Ureter (tissue), 1 donor: ENCODE measurements at regions not wholly inside any gene's neighbourhood (a gene's known extent, or its start where the extent isn't known, plus 50 kb on each side); places are given as distances from the start of the nearest gene placed in this dataset.
"Not testable (repeated sequence)": the region's sequence is repeated elsewhere in the genome, so short reads cannot be mapped to it uniquely, and the experiment has no call there.

Source experiments
- DNase-seq: peaks from one replicate; pipeline ENCODE4 v3.0.0-alpha.2; 2020; ENCODE audit warnings: low spot score
- donor health status: DM: yes; HTN: yes; CAD: no.

- not testable (repeated sequence) for DNase-seq
These were observed 473.7 kb downstream of the TMEM121 start for GRCh38 chr14:106000029-106000511.

GRCh38 chr14:106001277-106001676 is 474.9 kb downstream of the TMEM121 start:
- DNase-seq: not testable (repeated sequence)

- DNase-seq: no peak
These were observed 477.0 kb downstream of the TMEM121 start for GRCh38 chr14:106003351-106003750.

- not testable (repeated sequence) for DNase-seq
These were observed 478.8 kb downstream of the TMEM121 start for GRCh38 chr14:106004937-106005795.

- not testable (repeated sequence) for DNase-seq
These were observed 479.7 kb downstream of the TMEM121 start for GRCh38 chr14:106006043-106006442.

GRCh38 chr14:106006716-106007115 is 480.3 kb downstream of the TMEM121 start:
- DNase-seq: not testable (repeated sequence)

GRCh38 chr14:106010783-106011182 is 484.4 kb downstream of the TMEM121 start:
- no peak for DNase-seq

GRCh38 chr14:106011631-106012360 is 485.4 kb downstream of the TMEM121 start:
- not testable (repeated sequence) for DNase-seq

GRCh38 chr14:106012361-106012725 is 486.0 kb downstream of the TMEM121 start:
- DNase-seq: not testable (repeated sequence)

- DNase-seq: no peak
These were observed 487.5 kb downstream of the TMEM121 start for GRCh38 chr14:106013879-106014376.

GRCh38 chr14:106017952-106018351 is 491.6 kb downstream of the TMEM121 start:
- DNase-seq: not testable (repeated sequence)

- DNase-seq: no peak
These were observed 495.4 kb downstream of the TMEM121 start for GRCh38 chr14:106021832-106022231.

- not testable (repeated sequence) for DNase-seq
These were observed 496.3 kb downstream of the TMEM121 start for GRCh38 chr14:106022648-106023047.

GRCh38 chr14:106023411-106023810 is 497.0 kb downstream of the TMEM121 start:
- no peak for DNase-seq

- no peak for DNase-seq
These were observed 498.7 kb downstream of the TMEM121 start for GRCh38 chr14:106024983-106025604.

GRCh38 chr14:106026026-106026425 is 499.6 kb downstream of the TMEM121 start:
- no peak for DNase-seq

GRCh38 chr14:106027759-106028158 is 501.4 kb downstream of the TMEM121 start:
- not testable (repeated sequence) for DNase-seq

GRCh38 chr14:106029959-106030358 is 503.6 kb downstream of the TMEM121 start:
- no peak for DNase-seq

GRCh38 chr14:106037380-106037779 is 511.0 kb downstream of the TMEM121 start:
- no peak for DNase-seq

- DNase-seq: no peak
These were observed 511.9 kb downstream of the TMEM121 start for GRCh38 chr14:106038263-106038662.

- peak; percentile 55 for DNase-seq
These were observed 513.0 kb downstream of the TMEM121 start for GRCh38 chr14:106039400-106039799.

- no peak for DNase-seq
These were observed 518.1 kb downstream of the TMEM121 start for GRCh38 chr14:106044515-106044914.
